IMR-90 (cell line): ENCODE measurements at regions not wholly inside any gene's neighbourhood (a gene's known extent, or its start where the extent isn't known, plus 50 kb on each side); places are given as distances from the start of the nearest gene placed in this dataset.

Source experiments
- MAZ ChIP-seq: IDR thresholded peaks from 2 replicates; pipeline ENCODE4 v1.6.1; 2012; ENCODE audit warnings: low read depth, mild to moderate bottlenecking, low read length, improper control_type of control experiment, moderate library complexity, borderline replicate concordance
- TF ChIP-seq, protein P1 (sequence below): conservative IDR thresholded peaks from 2 replicates; pipeline ENCODE4 v1.5.1; 2012; ENCODE audit warnings: mild to moderate bottlenecking, low read depth, low read length, improper control_type of control experiment

DNA sequence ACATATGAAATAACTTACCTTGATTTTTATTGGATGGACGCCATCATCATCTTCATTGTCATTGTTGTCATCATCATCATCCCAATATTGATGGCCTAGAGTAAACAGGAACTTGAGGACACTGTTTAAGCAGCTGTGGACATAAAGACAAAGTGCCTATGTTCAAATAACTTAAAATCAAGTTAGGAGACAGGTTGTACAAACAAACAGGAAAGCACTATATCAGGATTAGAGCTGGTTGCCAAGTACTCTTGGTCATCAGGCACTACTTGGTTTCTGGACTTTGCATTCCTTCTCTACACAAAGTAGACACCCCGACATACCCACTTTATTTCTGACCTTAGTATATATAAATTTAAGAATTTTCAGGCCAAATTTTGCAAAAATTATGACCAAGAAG is 608.6 kb downstream of the KLHL13 start:
- no peak for TF ChIP-seq MAZ
- TF ChIP-seq, protein P1, sequence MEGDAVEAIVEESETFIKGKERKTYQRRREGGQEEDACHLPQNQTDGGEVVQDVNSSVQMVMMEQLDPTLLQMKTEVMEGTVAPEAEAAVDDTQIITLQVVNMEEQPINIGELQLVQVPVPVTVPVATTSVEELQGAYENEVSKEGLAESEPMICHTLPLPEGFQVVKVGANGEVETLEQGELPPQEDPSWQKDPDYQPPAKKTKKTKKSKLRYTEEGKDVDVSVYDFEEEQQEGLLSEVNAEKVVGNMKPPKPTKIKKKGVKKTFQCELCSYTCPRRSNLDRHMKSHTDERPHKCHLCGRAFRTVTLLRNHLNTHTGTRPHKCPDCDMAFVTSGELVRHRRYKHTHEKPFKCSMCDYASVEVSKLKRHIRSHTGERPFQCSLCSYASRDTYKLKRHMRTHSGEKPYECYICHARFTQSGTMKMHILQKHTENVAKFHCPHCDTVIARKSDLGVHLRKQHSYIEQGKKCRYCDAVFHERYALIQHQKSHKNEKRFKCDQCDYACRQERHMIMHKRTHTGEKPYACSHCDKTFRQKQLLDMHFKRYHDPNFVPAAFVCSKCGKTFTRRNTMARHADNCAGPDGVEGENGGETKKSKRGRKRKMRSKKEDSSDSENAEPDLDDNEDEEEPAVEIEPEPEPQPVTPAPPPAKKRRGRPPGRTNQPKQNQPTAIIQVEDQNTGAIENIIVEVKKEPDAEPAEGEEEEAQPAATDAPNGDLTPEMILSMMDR = no peak
